ENCODE measurements at regions not wholly inside any gene's neighbourhood (a gene's known extent, or its start where the extent isn't known, plus 50 kb on each side); places are given as distances from the start of the nearest gene placed in this dataset.

DNA sequence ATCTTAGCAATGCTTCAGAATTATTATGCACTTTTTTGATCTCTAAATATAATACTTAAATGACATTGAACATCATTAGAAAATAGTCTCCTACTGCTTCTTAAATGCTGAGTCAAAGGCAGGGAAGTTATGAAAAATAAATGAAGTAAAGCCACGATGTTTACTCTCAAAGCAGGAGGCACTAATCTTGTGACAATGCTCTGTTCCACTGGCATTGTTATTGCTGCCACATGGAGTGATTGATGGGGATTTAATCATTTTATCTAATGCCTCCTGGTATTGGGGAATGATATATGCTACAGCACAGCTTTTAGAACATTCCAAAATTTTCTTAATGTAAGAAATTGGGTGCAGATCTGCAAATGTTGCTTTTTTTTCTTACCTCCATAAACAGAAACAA lies 1655.4 kb upstream of the NUDT12 start:
- H3K36me3 ChIP-seq = no peaks in the 10 kb centered on the region
- no peak for TF ChIP-seq POLR2AphosphoS5 (IDR thresholded peaks at IDR 0.05)
- no peak for TF ChIP-seq CTCF (IDR thresholded peaks at IDR 0.05)
- no peak for TF ChIP-seq POLR2A (IDR thresholded peaks at IDR 0.05)
- TF ChIP-seq EP300 (IDR thresholded peaks at IDR 0.05) = no peak
- H3K27ac ChIP-seq = no peak overlapping the region
- ATAC-seq (ENCODE audit: low FRiP score in 2 of 2) (no peak), DNase-seq (no peak)
- WGBS, 2 donors = 14 to 22% methylated on average over 1 of the region's 1 CpG
- no peaks in the 10 kb centered on the region for H3K27me3 ChIP-seq
- H3K4me3 ChIP-seq = no peak overlapping the region
- no peaks in the 10 kb centered on the region for H3K4me1 ChIP-seq
- no peaks in the 10 kb centered on the region for H3K9me3 ChIP-seq

DNA sequence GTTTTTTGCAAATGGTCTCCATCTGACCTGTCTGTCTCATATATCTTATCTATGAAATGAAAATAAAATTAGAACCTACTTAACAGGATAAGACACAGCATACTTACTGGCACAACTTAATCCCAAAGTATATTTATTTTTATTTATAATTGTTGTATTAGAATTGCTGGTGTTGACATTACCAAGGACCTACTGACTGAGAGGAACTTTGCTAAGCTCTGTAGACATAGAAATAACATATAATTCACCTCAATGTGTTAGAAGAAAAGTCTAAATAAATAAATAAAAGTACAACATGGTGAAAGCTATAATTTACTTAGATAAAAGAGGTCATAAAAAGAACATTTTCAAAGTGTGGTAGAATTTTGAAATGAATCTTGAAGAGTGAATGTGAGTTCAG lies 1650.5 kb upstream of the NUDT12 start:
- no peak for DNase-seq
- Histone ChIP-seq H3K9me3 (no peaks in the 10 kb centered on the region), H3K27ac (no peak overlapping the region), H3K27me3 (no peaks in the 10 kb centered on the region), H3K4me1 (no peaks in the 10 kb centered on the region), H3K4me3 (no peak overlapping the region), H3K36me3 (no peaks in the 10 kb centered on the region)
- TF ChIP-seq CTCF (IDR thresholded peaks at IDR 0.05) (no peak), POLR2A (IDR thresholded peaks at IDR 0.05) (no peak), EP300 (IDR thresholded peaks at IDR 0.05) (no peak), POLR2AphosphoS5 (IDR thresholded peaks at IDR 0.05) (no peak)
- no peak for ATAC-seq (ENCODE audit: low FRiP score in 2 of 2)

DNA sequence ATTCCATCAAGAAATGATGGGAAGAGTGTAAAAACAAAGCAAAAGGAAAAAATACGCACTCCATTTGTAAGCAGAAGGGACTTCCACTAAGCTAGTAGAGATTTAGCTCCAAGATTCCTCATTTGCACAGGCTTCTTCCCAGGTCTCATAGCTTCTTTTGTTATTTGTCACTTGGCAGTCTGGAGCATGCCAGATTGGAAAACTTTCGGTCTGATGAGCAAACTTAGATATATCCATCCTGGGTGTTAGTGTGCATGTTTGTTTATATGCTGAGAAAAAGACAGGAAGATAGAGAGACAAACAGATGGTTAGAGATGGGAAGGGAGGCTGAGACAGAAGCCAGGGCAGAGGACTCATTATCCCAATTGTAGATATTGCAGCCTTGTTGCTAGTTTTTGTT lies 1644.5 kb upstream of the NUDT12 start:
- Histone ChIP-seq H3K9me3 (no peaks in the 10 kb centered on the region), H3K4me1 (no peaks in the 10 kb centered on the region), H3K27ac (no peak overlapping the region), H3K36me3 (no peaks in the 10 kb centered on the region), H3K27me3 (no peaks in the 10 kb centered on the region), H3K4me3 (no peak overlapping the region)
- DNase-seq (no peak), ATAC-seq (ENCODE audit: low FRiP score in 2 of 2) (no peak)
- TF ChIP-seq POLR2A (IDR thresholded peaks at IDR 0.05) = no peak
- no peak for TF ChIP-seq POLR2AphosphoS5 (IDR thresholded peaks at IDR 0.05)
- no peak for TF ChIP-seq EP300 (IDR thresholded peaks at IDR 0.05)
- TF ChIP-seq CTCF (IDR thresholded peaks at IDR 0.05) = no peak
- WGBS, 2 donors = 69 to 77% methylated on average over 2 of the region's 2 CpGs

GRCh38 chr5:105197531-105197930 lies 1634.9 kb upstream of the NUDT12 start:
- no peak for DNase-seq
- Histone ChIP-seq H3K36me3 (no peaks in the 10 kb centered on the region), H3K9me3 (no peaks in the 10 kb centered on the region), H3K27ac (no peak overlapping the region), H3K4me1 (no peaks in the 10 kb centered on the region), H3K27me3 (no peaks in the 10 kb centered on the region), H3K4me3 (no peak overlapping the region)
- 90 to 93% methylated on average over 3 of the region's 3 CpGs for WGBS, 2 donors
- TF ChIP-seq EP300 (IDR thresholded peaks at IDR 0.05) = no peak
- ATAC-seq (ENCODE audit: low FRiP score in 2 of 2) = no peak

GRCh38 chr5:105195765-105196164 lies 1633.2 kb upstream of the NUDT12 start:
- DNase-seq (no peak), ATAC-seq (ENCODE audit: low FRiP score in 2 of 2) (no peak)
- H3K27ac ChIP-seq = no peak overlapping the region
- no peak for TF ChIP-seq EP300 (IDR thresholded peaks at IDR 0.05)
- no peak for TF ChIP-seq POLR2AphosphoS5 (IDR thresholded peaks at IDR 0.05)
- TF ChIP-seq CTCF (IDR thresholded peaks at IDR 0.05) = no peak
- TF ChIP-seq POLR2A (IDR thresholded peaks at IDR 0.05) = no peak
- no peaks in the 10 kb centered on the region for H3K27me3 ChIP-seq
- no peaks in the 10 kb centered on the region for H3K4me1 ChIP-seq
- no peaks in the 10 kb centered on the region for H3K36me3 ChIP-seq
- H3K9me3 ChIP-seq = no peaks in the 10 kb centered on the region
- no peak overlapping the region for H3K4me3 ChIP-seq
